GM12878 (cell line): ENCODE measurements at regions not wholly inside any gene's neighbourhood (a gene's known extent, or its start where the extent isn't known, plus 50 kb on each side); places are given as distances from the start of the nearest gene placed in this dataset.

Experiments used
- ATAC-seq: fragments of 200-7000 bp; cut with Tn5 transposase; 3 replicates; pipeline ENCODE4 v1.9.1; 2020; ENCODE audit warnings: mild to moderate bottlenecking, moderate library complexity
- BruUV-seq: library from RNA; stranded (reverse); fragments of 400-500 nt; replicated peaks from 2 replicates; lab custom pipeline; 2021; lab: Mats Ljungman, UMichigan
- CTCF ChIA-PET: fragments of 300-600 bp; sonication (Branson Sonifier 250); formaldehyde crosslinking; extraction: SDS; loops from one replicate; lab custom pipeline; 2021; ENCODE audit warnings: inconsistent platforms; lab: Yijun Ruan, JAX
- POLR2A ChIA-PET: fragments of 350-600 bp; formaldehyde crosslinking; extraction: SDS; loops from one replicate; lab custom pipeline; 2021; ENCODE audit warnings: inconsistent platforms; lab: Charles Lee
- RAD21 ChIA-PET: fragments of 300-600 bp; sonication (Branson Sonifier 250); formaldehyde crosslinking; loops from one replicate; lab custom pipeline; 2023; ENCODE audit warnings: antibody characterized with exemption; ENCODE audit not compliant: unreplicated experiment; lab: Charles Lee
- SMC1A ChIA-PET: fragments of 300-600 bp; sonication (Branson Sonifier 250); formaldehyde crosslinking; loops from one replicate; lab custom pipeline; 2023; ENCODE audit not compliant: unreplicated experiment, uncharacterized antibody; lab: Charles Lee
- DNase-seq: peaks from one replicate; pipeline ENCODE4 v3.0.0-alpha.2; 2011; ENCODE audit warnings: low read depth, low spot score
- FAIRE-seq: peaks from 3 replicates; lab custom pipeline; 2011; peaks lifted over from hg19 to GRCh38; lab: Jason Lieb, UNC
- H2AFZ ChIP-seq: 2 replicates; pipeline ENCODE4 v1.6.0; 2011; ENCODE audit warnings: low read depth, low read length, control low read depth; ENCODE audit not compliant: control insufficient read depth
- H3K27ac ChIP-seq: 2 replicates; pipeline ENCODE4 v1.5.1; 2011; ENCODE audit warnings: control low read depth; ENCODE audit not compliant: control insufficient read depth, insufficient read depth
- H3K27me3 ChIP-seq, 2 experiments: replicated peaks in 1 of 2; 2 replicates each; pipeline versions ENCODE4 v1.6.0 to v1.6.1; 2011; ENCODE audit warnings: low read length in 1 of 2; ENCODE audit not compliant: control insufficient read depth in 2 of 2, insufficient read depth in 2 of 2
- H3K36me3 ChIP-seq, 2 experiments: 2 replicates each; pipeline ENCODE4 v1.5.1; 2011; ENCODE audit warnings: low read length in 1 of 2; ENCODE audit not compliant: control insufficient read depth in 2 of 2, insufficient read depth in 2 of 2
- H3K4me1 ChIP-seq: 2 replicates; pipeline ENCODE4 v1.6.1; 2011; ENCODE audit warnings: mild to moderate bottlenecking, low read length, moderate library complexity, mixed read lengths; ENCODE audit not compliant: control insufficient read depth, insufficient read depth
- H3K4me2 ChIP-seq: 2 replicates; pipeline ENCODE4 v1.6.0; 2011; ENCODE audit warnings: control low read depth; ENCODE audit not compliant: control insufficient read depth, insufficient read depth
- H3K4me3 ChIP-seq: fragments of 200-600 bp; sonication (generic); 2 replicates; pipeline ENCODE4 v1.5.1; 2016
- H3K79me2 ChIP-seq: 2 replicates; pipeline ENCODE4 v1.6.0; 2011; ENCODE audit warnings: low read length; ENCODE audit not compliant: control insufficient read depth, insufficient read depth
- H3K9ac ChIP-seq: 2 replicates; pipeline ENCODE4 v1.8.0; 2011; ENCODE audit warnings: low read length, control low read depth, mixed read lengths; ENCODE audit not compliant: control insufficient read depth, insufficient read depth
- H3K9me3 ChIP-seq: replicated peaks from 3 replicates; pipeline ENCODE4 v1.5.1; 2011; ENCODE audit warnings: mild to moderate bottlenecking, low read length; ENCODE audit not compliant: control insufficient read depth, insufficient read depth
- H4K20me1 ChIP-seq: 2 replicates; pipeline ENCODE4 v1.6.0; 2011; ENCODE audit not compliant: control insufficient read depth, insufficient read depth
- ATF2 ChIP-seq: IDR thresholded peaks from 2 replicates; pipeline ENCODE4 v1.6.1; 2012; ENCODE audit warnings: low read length, inconsistent platforms
- ATF7 ChIP-seq: fragments of 450-650 bp; IDR thresholded peaks from 2 replicates; pipeline ENCODE4 v1.6.1; 2016; ENCODE audit warnings: low read depth, mild to moderate bottlenecking
- CBFB ChIP-seq: IDR thresholded peaks from 2 replicates; pipeline ENCODE4 v1.6.1; 2016; ENCODE audit warnings: antibody characterized with exemption, low read depth
- CHD4 ChIP-seq: fragments of 200-600 bp; sonication (generic); IDR thresholded peaks from 2 replicates; pipeline ENCODE4 v1.6.1; 2016; ENCODE audit warnings: mild to moderate bottlenecking
- JUND ChIP-seq: IDR thresholded peaks from 2 replicates; pipeline ENCODE4 v1.6.1; 2012; ENCODE audit warnings: low read depth, mild to moderate bottlenecking, low read length, improper control_type of control experiment, moderate library complexity
- MYC ChIP-seq: IDR thresholded peaks from 2 replicates; pipeline ENCODE4 v1.6.1; 2011; ENCODE audit warnings: mild to moderate bottlenecking, low read length, moderate library complexity, inconsistent platforms; ENCODE audit not compliant: insufficient read depth, insufficient replicate concordance, insufficient read length, severe bottlenecking
- POLR2AphosphoS5 ChIP-seq: IDR thresholded peaks from 2 replicates; pipeline ENCODE4 v1.6.1; 2011; ENCODE audit warnings: mild to moderate bottlenecking, low read length, inconsistent platforms
- RAD21 ChIP-seq: IDR thresholded peaks from 2 replicates; pipeline ENCODE4 v1.6.1; 2011; ENCODE audit warnings: mild to moderate bottlenecking, low read depth, low read length, moderate library complexity; ENCODE audit not compliant: insufficient read depth
- RBBP5 ChIP-seq: fragments of 200-600 bp; sonication (generic); conservative IDR thresholded peaks from 2 replicates; pipeline ENCODE4 v1.6.1; 2016
- RUNX3 ChIP-seq: IDR thresholded peaks from 2 replicates; pipeline ENCODE4 v1.6.1; 2012; ENCODE audit warnings: low read length, inconsistent platforms
- TAF1 ChIP-seq: IDR thresholded peaks from 2 replicates; pipeline ENCODE4 v1.6.1; 2011; ENCODE audit warnings: mild to moderate bottlenecking, low read depth, low read length, borderline replicate concordance
- YBX1 ChIP-seq: fragments of 450-650 bp; IDR thresholded peaks from 2 replicates; pipeline ENCODE4 v1.6.1; 2016; ENCODE audit warnings: antibody characterized with exemption
- ZNF687 ChIP-seq: fragments of 450-650 bp; IDR thresholded peaks from 2 replicates; pipeline ENCODE4 v1.6.1; 2017; ENCODE audit warnings: mild to moderate bottlenecking, moderate library complexity
- WGBS: methylation state at CpG from one replicate; pipeline ENCODE4 v1.1.6; 2016; ENCODE audit warnings: low lambda C conversion rate; ENCODE audit not compliant: insufficient replicate concordance, insufficient coverage; ENCODE audit errors: missing lambda C conversion rate; 5-methylcytosine and 5-hydroxymethylcytosine counted together
- in situ Hi-C: fragments of 300-500 bp; cut with MboI; formaldehyde crosslinking; loops from 9 replicates; pipeline ENCODE4 v1.14.3; 2018; ENCODE audit warnings: mixed read lengths
- intact Hi-C: fragments of 100-400 bp; cut with micrococcal nuclease; formaldehyde crosslinking; loops from one replicate; pipeline ENCODE4 v1.14.2; 2022; ENCODE audit not compliant: unreplicated experiment
- TF ChIP-seq, protein P1 (sequence below): fragments of 450-650 bp; IDR thresholded peaks from 2 replicates; pipeline ENCODE4 v1.6.1; 2018; ENCODE audit warnings: mild to moderate bottlenecking, low read depth, moderate library complexity; ENCODE audit not compliant: partially characterized antibody

GRCh38 chr15:39299486-39300267 lies 281.2 kb upstream of the THBS1 start (continued):
- TF ChIP-seq, protein P1, sequence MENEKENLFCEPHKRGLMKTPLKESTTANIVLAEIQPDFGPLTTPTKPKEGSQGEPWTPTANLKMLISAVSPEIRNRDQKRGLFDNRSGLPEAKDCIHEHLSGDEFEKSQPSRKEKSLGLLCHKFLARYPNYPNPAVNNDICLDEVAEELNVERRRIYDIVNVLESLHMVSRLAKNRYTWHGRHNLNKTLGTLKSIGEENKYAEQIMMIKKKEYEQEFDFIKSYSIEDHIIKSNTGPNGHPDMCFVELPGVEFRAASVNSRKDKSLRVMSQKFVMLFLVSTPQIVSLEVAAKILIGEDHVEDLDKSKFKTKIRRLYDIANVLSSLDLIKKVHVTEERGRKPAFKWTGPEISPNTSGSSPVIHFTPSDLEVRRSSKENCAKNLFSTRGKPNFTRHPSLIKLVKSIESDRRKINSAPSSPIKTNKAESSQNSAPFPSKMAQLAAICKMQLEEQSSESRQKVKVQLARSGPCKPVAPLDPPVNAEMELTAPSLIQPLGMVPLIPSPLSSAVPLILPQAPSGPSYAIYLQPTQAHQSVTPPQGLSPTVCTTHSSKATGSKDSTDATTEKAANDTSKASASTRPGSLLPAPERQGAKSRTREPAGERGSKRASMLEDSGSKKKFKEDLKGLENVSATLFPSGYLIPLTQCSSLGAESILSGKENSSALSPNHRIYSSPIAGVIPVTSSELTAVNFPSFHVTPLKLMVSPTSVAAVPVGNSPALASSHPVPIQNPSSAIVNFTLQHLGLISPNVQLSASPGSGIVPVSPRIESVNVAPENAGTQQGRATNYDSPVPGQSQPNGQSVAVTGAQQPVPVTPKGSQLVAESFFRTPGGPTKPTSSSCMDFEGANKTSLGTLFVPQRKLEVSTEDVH = no peak
- TF ChIP-seq RBBP5 = no peak

DNA sequence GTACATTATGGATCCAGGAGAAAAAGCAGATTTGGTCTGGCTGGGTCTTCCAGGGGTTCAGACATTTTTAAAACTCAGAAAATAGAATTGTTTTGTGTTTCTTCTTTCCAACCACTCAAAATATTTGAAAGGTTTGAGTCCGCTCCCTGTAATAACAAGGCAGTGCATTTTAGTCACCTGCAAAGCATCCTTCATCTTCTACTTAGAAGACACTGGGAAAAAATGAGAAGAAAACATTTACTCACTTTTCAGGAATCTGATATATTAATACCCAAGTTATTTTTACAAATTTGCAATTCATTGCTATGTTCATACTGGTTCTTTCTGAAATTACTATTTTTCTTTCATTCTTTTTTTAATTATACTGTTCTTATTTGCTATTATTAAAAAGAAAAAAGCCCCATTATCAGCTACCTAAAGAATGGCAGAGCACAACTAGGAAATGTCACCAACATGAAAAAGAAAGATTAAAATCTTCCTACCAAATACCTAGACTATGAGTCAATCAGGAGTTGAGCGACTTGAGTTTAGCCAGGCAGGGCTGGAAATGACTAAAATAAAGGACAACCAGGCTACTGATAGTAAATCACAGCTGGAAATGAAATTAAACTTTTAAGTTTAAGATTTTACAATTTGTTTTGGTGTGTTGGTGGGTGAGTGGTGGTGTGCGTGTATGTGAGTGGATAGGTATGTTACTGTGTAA lies 280.3 kb upstream of the THBS1 start:
- ATAC-seq (no peak), DNase-seq (no peak), FAIRE-seq (no peak)
- CTCF ChIA-PET = interaction anchor here (2.1 kb wide), 1 partner anchor 15 kb away, joined by 5 read pairs; no protein-coding TSS in a partner anchor
- no peak for TF ChIP-seq ATF7
- TF ChIP-seq POLR2AphosphoS5 = no peak
- TF ChIP-seq ATF2 = no peak
- no peak for TF ChIP-seq CBFB
- no peak for TF ChIP-seq MYC
- no peak for TF ChIP-seq YBX1
- no peak for TF ChIP-seq JUND
- TF ChIP-seq RUNX3 = no peak
- no peak for TF ChIP-seq TAF1
- no peak for TF ChIP-seq CHD4
- TF ChIP-seq RAD21 = no peak
- TF ChIP-seq ZNF687 = no peak
- BruUV-seq = no TSS peak
- no peak overlapping the region for H3K4me2 ChIP-seq
- no peak overlapping the region for H2AFZ ChIP-seq
- no peak overlapping the region for H3K4me3 ChIP-seq
- RAD21 ChIA-PET = no interaction called here
- H3K4me1 ChIP-seq = no peaks in the 10 kb centered on the region
- POLR2A ChIA-PET = no interaction called here
- intact Hi-C loops (no loop called here), in situ Hi-C loops (no loop called here)
- SMC1A ChIA-PET = no interaction called here
- H3K9ac ChIP-seq = no peak overlapping the region
- H3K36me3 ChIP-seq = no peaks in the 10 kb centered on the region
- H3K9me3 ChIP-seq = no peaks in the 10 kb centered on the region
- H3K27me3 ChIP-seq = no peaks in the 10 kb centered on the region
- 33% methylated on average over 3 of the region's 3 CpGs for WGBS
- H3K27ac ChIP-seq = no peak overlapping the region
- no peaks in the 10 kb centered on the region for H4K20me1 ChIP-seq
- no peaks in the 10 kb centered on the region for H3K79me2 ChIP-seq
